Kidney (tissue), 13 donors: ENCODE measurements at regions not wholly inside any gene's neighbourhood (a gene's known extent, or its start where the extent isn't known, plus 50 kb on each side); places are given as distances from the start of the nearest gene placed in this dataset.

Experiments used
- DNase-seq, 5 donors: peaks; one replicate each; pipeline ENCODE4 v3.0.0-alpha.2; 2013 to 2020
- FAIRE-seq: peaks from 2 replicates; lab custom pipeline; 2012; peaks lifted over from hg19 to GRCh38; lab: Jason Lieb, UNC
- H3K27ac ChIP-seq, 2 donors: one replicate each; pipeline ENCODE4 v1.7.0; 2013; ENCODE audit warnings: low read depth in 2 of 2, low read length in 2 of 2, inconsistent platforms in 1 of 2
- H3K27me3 ChIP-seq: one replicate; pipeline ENCODE4 v1.7.1; 2013; ENCODE audit warnings: low read length, inconsistent platforms; ENCODE audit not compliant: control insufficient read depth, insufficient read depth
- H3K36me3 ChIP-seq, 3 donors: one replicate each; pipeline versions ENCODE4 v1.7.0 to v1.7.1; 2013; ENCODE audit warnings: low read length in 3 of 3, control low read depth in 1 of 3, inconsistent platforms in 1 of 3; ENCODE audit not compliant: insufficient read depth in 3 of 3, control insufficient read depth in 2 of 3
- H3K4me1 ChIP-seq, 3 donors: one replicate each; pipeline versions ENCODE4 v1.7.0 to v1.7.1; 2013; ENCODE audit warnings: low read length in 3 of 3, inconsistent platforms in 1 of 3, low read depth in 1 of 3; ENCODE audit not compliant: control insufficient read depth in 2 of 3, insufficient read depth in 2 of 3
- H3K4me3 ChIP-seq, 3 donors: one replicate each; pipeline versions ENCODE4 v1.7.0 to v1.8.1; 2013; ENCODE audit warnings: low read length in 3 of 3, control low read depth in 1 of 3, inconsistent platforms in 1 of 3
- H3K9ac ChIP-seq, 3 donors: one replicate each; pipeline versions ENCODE4 v1.7.0 to v1.7.1; 2013; ENCODE audit warnings: low read length in 3 of 3, control low read depth in 1 of 3, inconsistent platforms in 1 of 3
- H3K9me3 ChIP-seq, 3 donors: one replicate each; pipeline versions ENCODE4 v1.7.0 to v1.7.1; 2013; ENCODE audit warnings: low read length in 3 of 3, control low read depth in 1 of 3, inconsistent platforms in 1 of 3; ENCODE audit not compliant: control insufficient read depth in 2 of 3, insufficient read depth in 1 of 3
- CTCF ChIP-seq: IDR thresholded peaks from 3 replicates; pipeline ENCODE4 v1.5.1; 2012; ENCODE audit warnings: mild to moderate bottlenecking, moderate library complexity, borderline replicate concordance; ENCODE audit not compliant: insufficient read depth; ENCODE audit errors: extremely low read depth
- intact Hi-C: fragments of 100-400 bp; cut with DNase I; formaldehyde crosslinking; loops from one replicate; pipeline ENCODE4 v1.11.1; 2022
- donor health status: control.
- donor health status: control.
- donor health status: control.
- donor health status: control.
- donor health status: control.
- donor health status: DM: yes; HTN: yes; CAD: no.
- donor health status: Normal renal cell carcinoma (clear cell type).

- H3K36me3 ChIP-seq: no peaks in the 10 kb centered on the region
- H3K9me3 ChIP-seq: no peaks in the 10 kb centered on the region
- H3K4me1 ChIP-seq: no peaks in the 10 kb centered on the region
- H3K27me3 ChIP-seq: no peaks in the 10 kb centered on the region
- H3K9ac ChIP-seq: no peak overlapping the region
- no peak overlapping the region for H3K27ac ChIP-seq
- no peak overlapping the region for H3K4me3 ChIP-seq
- DNase-seq (peak in 1 of 5 donors; percentile 22), FAIRE-seq (no peak)
- intact Hi-C loops: no loop called here
- TF ChIP-seq CTCF: no peak
These were observed 177.1 kb downstream of the EVX1 start for GRCh38 chr7:27419581-27420177.

- H3K36me3 ChIP-seq: no peaks in the 10 kb centered on the region
- H3K27me3 ChIP-seq: no peaks in the 10 kb centered on the region
- no peaks in the 10 kb centered on the region for H3K9me3 ChIP-seq
- TF ChIP-seq CTCF: no peak
- FAIRE-seq (no peak), DNase-seq (no peak)
- intact Hi-C loops: no loop called here
- H3K4me1 ChIP-seq: no peaks in the 10 kb centered on the region
- H3K9ac ChIP-seq: no peak overlapping the region
- H3K27ac ChIP-seq: no peak overlapping the region
- H3K4me3 ChIP-seq: no peak overlapping the region
These were observed 178.1 kb downstream of the EVX1 start for GRCh38 chr7:27420702-27421101.

GRCh38 chr7:27423290-27423689 is 180.7 kb downstream of the EVX1 start:
- no peak for TF ChIP-seq CTCF
- no peaks in the 10 kb centered on the region for H3K36me3 ChIP-seq
- no peak overlapping the region for H3K9ac ChIP-seq
- no peak overlapping the region for H3K27ac ChIP-seq
- H3K4me1 ChIP-seq: no peaks in the 10 kb centered on the region
- H3K27me3 ChIP-seq: no peaks in the 10 kb centered on the region
- no peak for DNase-seq
- no peak overlapping the region for H3K4me3 ChIP-seq
- intact Hi-C loops: no loop called here
- no peak for FAIRE-seq
- H3K9me3 ChIP-seq: no peaks in the 10 kb centered on the region

DNA sequence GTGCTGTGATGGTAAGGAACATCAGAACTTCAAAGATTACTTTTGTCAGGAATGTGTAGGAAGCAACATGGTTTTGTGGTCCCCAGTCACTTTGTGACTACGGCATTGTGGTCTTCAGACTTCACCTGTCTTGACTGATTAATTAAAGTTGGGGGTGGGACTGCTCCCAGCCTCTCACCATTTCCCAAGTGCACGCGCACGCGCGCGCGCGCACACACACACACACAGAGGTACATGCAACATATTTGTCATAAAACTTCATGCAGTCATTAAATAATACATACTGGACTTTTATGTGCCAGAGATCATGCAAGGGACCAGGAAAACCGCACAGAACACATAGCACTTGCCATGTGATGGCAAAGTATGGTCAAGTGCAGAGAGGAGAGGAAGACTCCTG is 181.2 kb downstream of the EVX1 start:
- Histone ChIP-seq H3K4me3 (no peak overlapping the region), H3K9me3 (no peaks in the 10 kb centered on the region), H3K4me1 (no peaks in the 10 kb centered on the region), H3K36me3 (no peaks in the 10 kb centered on the region), H3K9ac (no peak overlapping the region), H3K27ac (no peak overlapping the region), H3K27me3 (no peaks in the 10 kb centered on the region)
- DNase-seq: no peak
- intact Hi-C loops: no loop called here
- TF ChIP-seq CTCF: no peak
- no peak for FAIRE-seq
